Suppressor macrophage treated with lipopolysaccharide for 4 hours (primary cell): ENCODE measurements at regions not wholly inside any gene's neighbourhood (a gene's known extent, or its start where the extent isn't known, plus 50 kb on each side); places are given as distances from the start of the nearest gene placed in this dataset.
A peak's percentile ranks its signal among the peaks of the same experiment; 100 is the strongest.
"Not testable (repeated sequence)": the region's sequence is repeated elsewhere in the genome, so short reads cannot be mapped to it uniquely, and the experiment has no call there.

Source experiments
- DNase-seq: peaks from one replicate; pipeline ENCODE4 v3.0.0-alpha.2; 2020

DNA sequence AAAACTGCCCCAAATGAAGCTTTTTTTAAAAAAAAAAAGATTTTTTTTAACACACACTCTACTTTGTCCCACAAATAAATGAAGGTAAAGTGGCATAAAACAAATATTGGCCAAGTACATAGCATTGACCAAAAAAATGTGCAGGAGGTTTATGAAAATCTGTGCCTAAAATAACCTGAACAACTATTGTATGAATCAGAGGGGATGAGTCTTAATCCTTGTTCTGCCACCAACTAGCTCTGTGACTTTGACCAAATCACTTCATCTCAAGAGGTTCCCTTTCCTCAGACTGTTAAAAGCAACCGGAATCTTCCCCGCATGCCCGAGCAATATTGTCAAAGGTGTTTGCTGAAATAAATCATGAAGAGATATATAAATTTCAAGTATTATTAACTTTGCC lies 150.4 kb upstream of the NEBL start:
- no peak for DNase-seq

DNA sequence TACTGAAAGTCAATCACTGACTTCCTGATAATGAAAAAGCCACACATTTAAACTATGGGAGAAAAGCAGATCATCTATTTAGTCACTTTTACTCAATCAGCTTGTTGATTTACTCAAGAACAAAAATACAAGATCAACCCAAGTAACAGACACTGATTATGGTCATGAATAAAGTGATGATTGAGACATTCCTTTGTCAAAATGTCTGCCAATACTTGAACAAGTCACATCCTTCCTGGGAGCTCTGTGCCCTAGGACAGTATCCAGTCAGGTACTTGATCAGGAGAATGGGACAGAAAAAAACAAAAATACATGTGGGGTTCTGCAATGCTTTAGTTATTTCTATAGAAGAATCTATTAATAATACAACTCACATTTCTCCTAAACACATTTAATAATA lies 150.0 kb upstream of the NEBL start:
- no peak for DNase-seq

DNA sequence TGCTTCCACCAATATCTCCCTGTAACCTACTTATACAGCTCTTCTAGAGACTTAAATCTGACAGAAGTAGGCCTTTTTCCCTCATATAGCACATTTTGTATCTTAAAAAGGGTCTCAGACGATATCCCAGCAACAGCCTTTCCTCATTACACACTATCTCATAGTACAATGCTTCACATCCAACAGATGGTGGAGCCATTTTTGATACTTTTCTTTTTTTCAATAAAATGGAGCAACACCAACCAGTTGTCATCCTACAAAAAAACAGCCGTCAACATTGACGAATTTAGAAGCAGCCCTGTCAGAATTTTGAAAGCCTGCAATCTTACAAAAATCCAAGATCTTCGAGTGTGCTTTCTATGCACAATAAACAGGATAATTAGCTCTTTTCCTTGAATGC lies 145.9 kb upstream of the NEBL start:
- DNase-seq = no peak

DNA sequence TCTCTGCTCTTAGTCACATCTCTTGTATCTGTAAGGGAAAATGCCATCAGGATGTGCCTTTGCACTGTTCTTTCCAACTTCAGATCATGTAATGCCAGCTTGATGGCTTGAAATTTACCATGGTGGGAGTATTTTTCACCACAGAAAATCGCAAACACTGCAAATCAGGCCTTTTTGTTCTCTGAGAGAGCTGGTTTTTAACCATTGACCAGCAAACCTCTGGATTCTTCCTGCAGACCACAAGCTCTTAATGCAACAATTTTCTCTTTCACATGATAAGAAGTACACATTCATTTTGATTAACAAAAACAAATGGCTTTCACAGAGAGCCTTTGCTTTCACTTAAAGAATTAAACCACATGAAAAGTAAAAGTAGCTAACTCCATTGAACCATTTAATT lies 145.4 kb upstream of the NEBL start:
- DNase-seq = no peak

DNA sequence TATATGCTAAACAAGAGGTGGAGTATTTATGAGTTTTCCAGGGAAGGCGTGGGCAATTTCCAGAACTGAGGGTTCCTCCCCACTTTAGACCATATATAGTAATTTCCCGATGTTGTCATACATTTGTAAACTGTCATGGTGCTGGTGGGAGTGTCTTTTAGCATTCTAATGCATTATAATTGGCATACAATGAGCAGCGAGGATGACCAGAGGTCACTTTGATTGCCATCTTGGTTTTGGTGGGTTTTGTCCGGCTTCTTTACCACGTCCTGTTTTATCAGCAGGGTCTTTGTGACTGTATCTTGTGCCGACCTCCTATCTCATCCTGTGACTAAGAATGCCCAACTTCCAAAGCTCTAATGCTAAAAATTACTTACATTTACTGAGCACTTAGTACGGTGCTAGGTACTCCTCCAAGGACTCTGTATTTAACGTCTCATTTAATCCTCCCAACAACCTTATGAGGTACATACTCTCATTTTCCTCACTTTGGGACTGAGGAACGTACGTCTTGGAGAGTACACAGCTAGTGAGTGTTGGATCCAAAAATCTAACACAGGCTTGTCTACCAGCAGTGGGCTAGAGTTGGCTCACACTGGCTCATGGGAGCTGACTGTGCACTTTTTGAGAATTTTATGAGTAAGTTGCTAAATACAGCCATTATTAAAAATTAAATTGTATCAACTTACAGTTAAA lies 144.8 kb upstream of the NEBL start:
- DNase-seq = no peak

DNA sequence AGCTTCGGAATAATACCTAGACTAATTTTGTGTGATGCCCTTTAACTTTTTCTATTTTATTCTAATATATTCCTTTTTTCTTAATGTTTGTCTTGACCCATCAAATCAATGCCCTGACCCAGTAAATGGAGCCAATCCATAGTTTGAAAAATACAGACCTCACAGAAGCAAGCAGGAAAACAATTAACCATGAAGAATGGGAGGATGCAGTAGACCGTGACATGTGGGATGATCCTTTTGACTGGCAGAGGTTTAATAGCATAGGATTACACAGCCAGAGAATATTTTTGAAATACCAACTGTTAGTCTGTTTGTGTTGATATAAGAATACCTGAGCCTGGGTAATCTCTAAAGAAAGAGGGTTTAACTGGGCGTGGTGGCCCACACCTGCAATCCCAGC lies 142.6 kb upstream of the NEBL start:
- no peak for DNase-seq

DNA sequence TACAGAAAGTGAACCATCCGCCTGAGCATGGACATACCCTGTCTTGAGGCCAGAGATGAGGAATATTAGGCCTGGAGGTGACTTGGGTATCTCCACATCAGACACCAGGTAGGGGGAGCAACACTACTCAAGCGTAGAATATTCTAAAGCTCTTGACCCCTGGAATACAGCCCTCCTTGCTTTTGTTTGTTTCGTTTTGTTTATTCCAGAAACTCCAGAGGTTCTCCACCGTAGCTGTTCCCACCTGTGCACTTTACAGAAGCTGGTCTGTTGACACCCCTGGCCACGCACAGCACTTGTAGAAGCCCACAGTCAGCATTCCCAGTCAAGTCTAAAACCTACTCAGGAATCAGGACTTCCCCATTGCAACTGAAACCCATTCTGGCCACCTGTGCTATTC lies 139.6 kb upstream of the NEBL start:
- DNase-seq = no peak

DNA sequence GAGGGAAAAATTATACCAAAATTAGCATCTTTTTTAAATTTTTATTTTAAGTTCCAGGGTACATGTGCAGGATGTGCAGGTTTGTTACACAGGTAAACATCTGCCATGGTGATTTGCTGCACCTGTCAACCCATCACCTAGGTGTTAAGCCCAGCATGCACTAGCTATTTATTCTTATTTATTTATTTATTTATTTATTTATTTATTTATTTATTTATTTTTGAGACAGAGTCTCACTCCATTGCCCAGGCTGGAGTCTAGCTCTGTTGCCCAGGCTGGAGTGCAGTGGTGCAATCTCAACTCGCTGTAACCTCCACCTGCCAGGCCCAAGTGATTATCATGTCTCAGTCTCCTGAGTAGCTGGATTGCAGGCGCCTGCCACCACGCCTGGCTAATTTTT lies 137.7 kb upstream of the NEBL start:
- DNase-seq = not testable (repeated sequence)

DNA sequence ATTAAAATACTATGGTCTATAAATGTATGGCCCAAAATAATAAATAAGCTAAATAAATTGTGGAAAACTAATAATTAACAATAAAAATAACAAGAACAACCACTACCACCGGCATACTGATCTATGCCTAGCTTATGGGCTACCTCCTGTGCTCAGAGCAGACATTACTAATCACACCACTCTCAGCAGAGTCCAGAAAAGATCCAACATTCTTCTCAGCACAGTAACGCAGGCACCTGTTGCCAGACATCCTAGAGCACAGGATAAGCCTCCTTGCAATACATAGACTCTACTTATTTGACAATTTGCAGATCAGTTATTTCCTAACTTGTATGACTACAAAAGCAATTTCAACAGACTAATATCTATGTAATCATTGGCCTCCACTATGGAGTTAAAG lies 137.1 kb upstream of the NEBL start:
- no peak for DNase-seq

DNA sequence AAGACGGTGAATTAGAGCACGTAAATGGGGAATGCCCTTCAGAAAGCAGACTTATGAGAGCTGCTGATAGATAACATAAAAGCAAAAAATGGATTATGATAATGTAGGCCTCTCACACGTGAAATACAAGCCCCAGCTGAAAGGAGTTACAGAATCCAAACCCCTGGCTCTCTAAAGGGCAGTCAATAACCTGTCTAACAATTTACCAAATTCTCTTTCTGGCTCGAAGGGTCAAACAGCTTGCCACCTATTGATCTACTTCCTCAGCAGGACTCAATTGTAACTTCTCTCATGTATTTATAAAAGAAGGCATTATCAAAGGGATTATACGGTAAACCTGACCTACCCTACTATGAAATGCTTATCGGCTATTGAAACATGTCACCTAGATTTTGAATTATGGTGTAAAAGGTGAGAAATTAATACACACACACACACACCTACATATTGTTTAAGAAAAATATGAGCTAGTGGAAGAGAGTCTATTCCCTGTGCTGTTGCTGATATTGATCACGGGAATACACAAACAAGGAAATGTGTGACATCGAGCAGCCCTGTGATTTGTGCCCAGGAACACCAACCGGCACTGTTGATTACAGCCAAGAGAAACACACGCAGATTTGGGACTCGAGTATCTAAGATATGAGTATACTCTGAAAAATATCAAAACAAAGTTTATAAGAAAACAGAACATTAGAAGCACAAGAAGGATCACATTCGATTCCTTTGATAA lies 135.6 kb upstream of the NEBL start:
- DNase-seq = no peak

DNA sequence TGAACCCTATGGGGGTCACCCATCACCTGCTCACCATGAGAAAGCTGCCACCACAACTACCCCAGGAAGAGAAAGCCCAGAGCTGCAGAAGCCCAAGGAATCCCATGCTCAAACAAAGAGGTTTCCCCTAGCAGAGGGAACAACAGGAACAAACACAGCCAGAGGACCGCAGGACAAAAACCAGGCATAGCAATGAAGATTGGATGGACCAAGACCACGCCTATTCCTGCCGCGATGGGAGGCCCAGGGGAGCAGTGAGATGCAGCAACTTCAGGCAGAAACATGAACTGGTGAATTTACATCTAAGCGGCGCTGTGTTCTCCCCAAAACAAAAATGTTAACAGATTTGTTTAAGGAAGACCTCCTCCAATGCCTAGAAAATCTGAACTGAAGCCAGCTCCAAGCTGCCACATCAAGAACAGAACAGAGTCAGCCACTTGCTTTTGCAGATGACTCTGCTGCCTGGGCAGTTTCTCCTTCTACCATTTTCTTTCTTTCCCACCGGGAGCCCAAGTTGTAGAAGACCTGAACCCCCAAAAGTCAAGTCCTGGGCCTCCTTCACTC lies 134.2 kb upstream of the NEBL start:
- no peak for DNase-seq

DNA sequence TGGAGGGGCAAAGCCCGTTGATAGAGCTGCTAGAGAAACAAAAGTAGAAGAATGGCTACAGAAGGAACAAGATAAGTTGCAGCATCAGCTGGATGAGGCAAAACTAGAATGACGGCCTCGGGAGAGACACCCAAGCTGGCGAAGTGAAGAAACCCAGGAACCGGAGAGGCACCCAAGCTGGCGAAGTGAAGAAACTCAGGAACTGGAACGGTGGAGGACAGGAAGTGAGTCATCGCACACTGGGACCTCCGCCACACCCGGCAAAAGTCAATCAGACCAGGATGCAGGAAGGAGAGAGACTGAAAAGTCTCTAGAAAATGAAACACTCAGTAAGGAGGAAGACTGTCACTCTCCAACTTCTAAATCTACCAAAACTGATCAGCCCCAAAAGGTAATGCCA lies 133.0 kb upstream of the NEBL start:
- DNase-seq = peak; percentile 44

DNA sequence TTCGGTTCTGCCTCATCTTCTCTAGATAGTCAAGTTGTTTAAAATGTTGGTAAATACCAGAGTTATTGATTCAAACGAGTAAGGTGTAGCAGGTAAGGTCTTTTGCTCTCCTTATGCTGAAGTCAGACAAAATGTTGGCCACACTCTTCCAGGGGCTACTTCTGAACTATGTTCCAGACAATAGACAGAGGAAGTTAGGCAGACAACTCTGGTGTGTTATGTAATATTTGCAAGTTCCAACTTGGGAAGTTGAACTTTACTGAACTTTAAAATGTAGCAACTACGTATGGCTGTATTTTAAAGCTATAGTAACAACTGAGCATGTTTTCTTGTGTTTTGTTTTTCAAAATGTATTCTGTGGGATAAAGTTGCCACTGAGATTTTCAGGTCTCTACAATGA lies 125.7 kb upstream of the NEBL start:
- DNase-seq = peak; percentile 8

DNA sequence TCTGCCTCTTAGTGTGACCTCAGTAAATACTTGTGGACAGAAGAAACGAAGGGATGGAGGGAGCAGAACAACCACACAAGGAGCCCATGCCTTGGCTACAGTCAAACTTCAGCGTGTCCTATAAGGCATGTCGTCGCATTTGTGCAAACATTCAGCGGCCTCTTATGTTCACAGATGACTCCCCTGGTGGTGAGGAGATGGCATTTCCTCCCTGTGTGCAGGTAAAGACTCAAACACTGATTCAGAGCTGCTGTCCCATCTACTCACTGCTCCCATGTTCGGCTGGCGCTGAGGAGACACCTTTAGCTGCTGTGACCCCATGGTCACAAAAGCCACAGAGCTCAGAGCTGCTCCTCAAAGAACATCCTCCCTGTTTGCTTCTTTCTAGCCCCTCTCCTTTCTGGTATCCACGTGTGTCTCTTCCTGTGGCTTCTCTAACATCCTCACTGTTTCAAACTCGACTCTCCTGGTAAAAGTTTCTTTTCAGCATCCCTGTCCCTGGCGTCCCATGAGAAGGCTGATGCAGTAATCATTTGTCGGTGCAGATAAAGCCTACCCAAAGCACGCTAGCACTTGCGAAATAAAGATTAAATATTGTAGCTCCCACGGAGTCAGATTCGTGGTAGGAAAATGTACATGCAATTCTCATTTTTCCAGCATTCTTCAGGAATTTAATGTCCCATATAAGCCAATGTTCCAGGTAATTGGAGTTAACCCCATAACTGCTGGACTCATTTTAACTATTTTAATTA lies 124.9 kb upstream of the NEBL start:
- DNase-seq = no peak

DNA sequence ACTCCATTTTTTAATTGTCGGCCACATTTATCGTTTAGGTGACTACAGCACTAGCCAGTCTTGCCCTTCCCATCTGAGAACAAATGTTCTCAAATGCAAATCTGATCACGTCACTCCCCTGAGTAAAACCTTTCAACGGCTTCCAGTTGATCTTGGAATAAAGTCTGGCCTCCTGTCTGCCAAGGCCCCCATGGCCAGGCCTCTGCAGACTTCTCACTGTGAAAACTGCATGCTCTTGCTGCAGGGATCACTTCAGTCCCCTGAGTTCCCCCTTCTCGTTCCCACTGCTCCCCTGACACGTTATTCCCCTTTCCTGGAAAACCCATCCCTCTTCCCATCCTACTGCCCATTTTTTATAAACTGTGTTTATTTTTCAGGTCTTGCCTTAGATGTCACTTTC lies 124.1 kb upstream of the NEBL start:
- DNase-seq = no peak

DNA sequence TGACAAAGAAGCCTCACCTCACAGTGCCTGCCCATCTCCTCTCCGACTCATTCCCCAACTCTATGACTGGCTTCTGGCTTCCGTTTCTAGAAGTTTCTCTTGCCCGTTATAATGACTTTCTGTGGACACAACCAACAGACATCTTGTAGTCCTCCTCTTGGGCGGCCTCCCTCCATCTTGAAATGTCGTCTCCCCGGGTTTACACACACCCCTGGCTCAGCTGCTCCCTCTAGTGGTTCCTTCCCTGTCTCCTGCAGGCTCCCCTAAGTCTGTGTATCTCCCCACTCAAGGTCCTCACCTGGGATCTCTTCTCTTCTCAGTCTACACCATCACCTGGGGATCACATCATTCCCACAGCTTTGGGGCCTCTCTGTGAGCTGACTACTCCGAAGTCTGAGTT lies 123.4 kb upstream of the NEBL start:
- DNase-seq = peak; percentile 2

DNA sequence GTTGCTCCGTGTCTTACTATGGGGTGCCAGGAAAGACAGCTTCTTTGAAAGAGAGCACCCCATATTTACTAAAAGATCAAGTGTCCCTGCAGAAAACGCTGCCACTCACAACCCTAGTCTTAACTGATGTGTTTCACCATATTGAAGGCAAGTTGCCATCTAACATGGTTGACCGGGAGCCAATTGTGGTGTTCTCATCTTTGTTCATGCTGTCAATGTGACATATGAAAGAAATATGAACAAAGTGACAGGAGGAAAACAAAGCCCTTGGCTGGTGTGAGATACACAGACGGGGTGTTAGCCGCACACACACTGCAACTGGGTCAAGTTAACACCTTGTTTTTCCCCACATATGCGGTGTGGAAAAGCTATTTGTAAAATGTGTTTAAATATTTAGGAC lies 122.3 kb upstream of the NEBL start:
- no peak for DNase-seq

DNA sequence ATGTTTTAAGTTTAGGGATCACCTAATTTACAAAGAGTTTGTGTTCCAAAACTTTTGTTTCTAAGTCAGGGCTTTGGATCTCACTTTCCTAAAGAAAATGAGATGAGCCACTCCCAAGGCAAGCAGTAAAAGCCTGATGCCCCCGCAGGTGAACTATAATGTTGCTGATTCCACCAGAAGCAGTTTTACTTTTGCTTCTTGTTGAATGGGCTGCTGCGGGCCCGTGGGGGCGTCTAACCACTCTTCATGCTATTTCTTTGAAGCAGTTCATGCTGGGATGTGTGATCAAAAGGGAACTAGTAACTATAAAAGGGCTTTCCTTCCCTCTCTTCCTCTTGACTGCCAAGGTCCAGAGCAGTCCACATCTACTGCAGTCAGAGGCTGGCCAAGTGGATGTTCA lies 118.7 kb upstream of the NEBL start:
- DNase-seq = no peak

DNA sequence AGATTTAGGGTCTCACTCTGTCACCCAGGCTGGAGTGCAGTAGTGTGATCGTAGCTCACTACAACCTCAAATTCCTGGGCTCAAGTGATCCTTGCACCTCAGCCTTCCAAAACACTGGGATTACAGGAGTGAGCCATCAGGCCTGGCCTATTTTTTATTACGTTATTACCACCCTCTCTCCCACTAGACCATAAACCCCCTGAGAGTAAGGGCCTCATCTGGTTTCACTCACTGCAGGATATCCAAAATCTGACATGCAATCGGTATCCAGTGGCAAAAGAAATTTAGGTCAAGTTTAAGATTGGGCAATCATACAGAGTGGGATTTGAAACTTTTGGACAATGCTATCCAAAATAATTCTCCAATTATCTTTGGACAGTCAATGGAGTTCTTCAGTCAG lies 117.0 kb upstream of the NEBL start:
- no peak for DNase-seq

DNA sequence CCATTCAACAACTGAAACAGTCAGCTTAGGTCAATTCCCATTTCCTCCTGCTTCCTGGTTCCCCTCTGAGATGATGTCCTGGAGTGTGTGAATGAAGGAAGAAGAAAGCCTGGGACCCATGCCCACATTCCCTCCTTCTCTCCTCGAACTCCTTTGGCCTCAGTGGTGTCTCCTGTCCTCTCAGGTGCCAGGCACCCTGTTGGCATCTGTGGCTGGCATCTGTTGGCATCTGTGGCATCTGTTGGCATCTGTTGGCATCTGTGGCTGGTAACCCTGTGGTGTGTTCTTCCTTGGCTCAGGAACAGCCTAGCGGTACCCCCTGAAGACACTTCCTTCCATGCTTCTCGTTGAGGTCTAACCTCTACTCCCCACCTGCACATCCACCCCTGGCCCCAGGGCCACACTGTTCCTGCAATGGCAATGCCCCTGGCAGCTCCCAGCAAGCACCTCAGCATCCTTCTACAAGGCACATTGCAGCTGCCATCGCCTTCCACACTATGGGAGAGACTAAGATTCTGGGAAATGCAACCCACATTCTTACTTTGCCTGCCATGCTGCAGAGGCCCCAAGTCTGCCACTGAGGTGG lies 114.4 kb upstream of the NEBL start:
- no peak for DNase-seq

DNA sequence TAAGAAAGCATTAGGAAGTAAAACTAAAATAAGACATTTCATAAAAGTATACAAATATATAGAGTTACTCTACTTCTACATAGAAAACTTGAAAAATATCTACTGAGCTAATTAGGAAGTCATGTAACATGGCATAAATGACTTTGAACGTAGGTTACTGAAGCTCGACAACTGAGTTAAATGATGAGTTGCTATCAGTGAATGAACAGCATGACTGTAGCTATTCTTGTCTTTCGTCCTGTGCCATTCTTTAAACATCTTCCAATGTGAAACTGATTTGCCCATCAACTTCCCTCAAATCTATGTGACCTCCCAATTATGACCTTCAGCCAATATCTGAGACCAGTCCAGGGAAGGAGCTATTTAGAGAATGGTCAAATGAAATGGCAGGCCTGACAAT lies 113.5 kb upstream of the NEBL start:
- DNase-seq = no peak

DNA sequence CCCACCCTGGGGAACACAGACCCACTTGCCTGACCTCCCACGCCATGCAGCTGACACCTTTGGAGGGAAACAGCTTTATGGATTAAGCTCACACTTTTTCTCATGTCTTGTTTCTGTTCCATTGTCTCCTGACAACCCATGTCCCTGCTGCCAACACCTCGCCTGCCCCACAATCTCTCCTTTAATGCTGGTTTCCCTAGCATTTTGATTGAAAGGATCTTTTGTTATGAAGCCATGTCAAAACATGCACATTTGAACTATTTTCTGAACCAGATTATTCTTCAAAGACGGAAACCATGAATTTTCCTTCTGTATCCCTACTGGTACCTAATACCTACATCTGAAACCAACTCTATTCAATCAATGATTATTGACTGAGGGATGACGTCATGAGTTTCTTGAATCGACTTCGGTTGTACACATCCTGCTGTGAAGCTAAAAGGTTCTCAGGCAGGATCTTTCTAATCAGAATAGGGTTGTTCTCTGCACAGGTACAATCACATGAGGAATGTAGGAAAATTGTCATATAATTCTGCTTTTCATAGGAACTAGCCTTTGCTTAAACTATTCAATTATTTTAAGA lies 106.2 kb upstream of the NEBL start:
- no peak for DNase-seq
